GM12878 (cell line): ENCODE measurements at regions not wholly inside any gene's neighbourhood (a gene's known extent, or its start where the extent isn't known, plus 50 kb on each side); places are given as distances from the start of the nearest gene placed in this dataset.
"Not testable (repeated sequence)": the region's sequence is repeated elsewhere in the genome, so short reads cannot be mapped to it uniquely, and the experiment has no call there.

ENCODE experiments used
- DPF2 ChIP-seq: fragments of 450-650 bp; IDR thresholded peaks from 2 replicates; pipeline ENCODE4 v1.6.1; 2017; ENCODE audit warnings: mild to moderate bottlenecking
- MTA2 ChIP-seq: fragments of 450-650 bp; IDR thresholded peaks from 2 replicates; pipeline ENCODE4 v1.6.1; 2016; ENCODE audit warnings: low read depth, mild to moderate bottlenecking, moderate library complexity
- NBN ChIP-seq: fragments of 450-650 bp; IDR thresholded peaks from 2 replicates; pipeline ENCODE4 v1.6.1; 2016
- PML ChIP-seq: IDR thresholded peaks from 2 replicates; pipeline ENCODE4 v1.6.1; 2012; ENCODE audit warnings: low read length, inconsistent platforms
- POLR2A ChIP-seq: IDR thresholded peaks from 2 replicates; pipeline ENCODE4 v1.6.1; 2011; ENCODE audit warnings: low read depth, mild to moderate bottlenecking, low read length
- POLR2AphosphoS5 ChIP-seq: IDR thresholded peaks from 2 replicates; pipeline ENCODE4 v1.6.1; 2011; ENCODE audit warnings: mild to moderate bottlenecking, low read length, inconsistent platforms
- RCOR1 ChIP-seq: conservative IDR thresholded peaks from 2 replicates; pipeline ENCODE4 v1.6.1; 2012; ENCODE audit warnings: low read depth, low read length, improper control_type of control experiment
- TAF1 ChIP-seq: IDR thresholded peaks from 2 replicates; pipeline ENCODE4 v1.6.1; 2011; ENCODE audit warnings: mild to moderate bottlenecking, low read depth, low read length, borderline replicate concordance
- TF ChIP-seq, protein P1 (sequence below), 3 experiments: IDR thresholded peaks in 2 of 3; conservative IDR thresholded peaks in 1 of 3; 2 replicates each; pipeline ENCODE4 v1.5.1; 2011; ENCODE audit warnings: low read depth in 3 of 3, low read length in 3 of 3, mild to moderate bottlenecking in 3 of 3, control low read depth in 2 of 3, moderate library complexity in 2 of 3, inconsistent platforms in 1 of 3, mixed read lengths in 1 of 3; ENCODE audit not compliant: control insufficient read depth in 2 of 3, insufficient read depth in 1 of 3; ENCODE audit errors: extremely low read depth in 1 of 3
- TF ChIP-seq, protein P2 (sequence below): fragments of 450-650 bp; formaldehyde crosslinking; IDR thresholded peaks from 2 replicates; pipeline ENCODE4 v1.5.0; 2022; ENCODE audit warnings: mild to moderate bottlenecking, missing genetic modification characterization
- TF ChIP-seq, protein P3 (sequence below): IDR thresholded peaks from 2 replicates; pipeline ENCODE4 v1.6.1; 2012; ENCODE audit warnings: low read depth, low read length, improper control_type of control experiment

DNA sequence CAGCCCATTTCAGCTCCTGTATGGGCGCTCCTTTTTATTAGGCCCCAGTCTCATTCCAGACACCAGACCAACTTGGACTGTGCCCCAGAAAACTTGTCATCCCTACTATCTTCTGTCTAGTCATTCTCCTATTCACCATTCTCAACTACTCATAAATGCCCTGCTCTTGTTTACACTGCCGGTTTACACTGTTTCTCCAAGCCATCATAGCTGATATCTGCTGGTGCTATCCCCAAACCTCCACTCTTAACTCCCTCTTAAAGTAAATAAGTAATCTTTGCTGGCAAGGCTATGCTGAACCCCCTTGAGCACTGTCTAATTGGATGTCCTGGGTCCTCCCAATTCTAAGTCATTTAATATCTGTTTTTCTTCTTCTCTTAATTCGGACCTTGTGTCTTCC is 91.7 kb upstream of the ATF7IP2 start:
- TF ChIP-seq PML, MTA2, DPF2, NBN, TAF1, POLR2A, POLR2AphosphoS5, RCOR1: not testable (repeated sequence)
- TF ChIP-seq, protein P1, sequence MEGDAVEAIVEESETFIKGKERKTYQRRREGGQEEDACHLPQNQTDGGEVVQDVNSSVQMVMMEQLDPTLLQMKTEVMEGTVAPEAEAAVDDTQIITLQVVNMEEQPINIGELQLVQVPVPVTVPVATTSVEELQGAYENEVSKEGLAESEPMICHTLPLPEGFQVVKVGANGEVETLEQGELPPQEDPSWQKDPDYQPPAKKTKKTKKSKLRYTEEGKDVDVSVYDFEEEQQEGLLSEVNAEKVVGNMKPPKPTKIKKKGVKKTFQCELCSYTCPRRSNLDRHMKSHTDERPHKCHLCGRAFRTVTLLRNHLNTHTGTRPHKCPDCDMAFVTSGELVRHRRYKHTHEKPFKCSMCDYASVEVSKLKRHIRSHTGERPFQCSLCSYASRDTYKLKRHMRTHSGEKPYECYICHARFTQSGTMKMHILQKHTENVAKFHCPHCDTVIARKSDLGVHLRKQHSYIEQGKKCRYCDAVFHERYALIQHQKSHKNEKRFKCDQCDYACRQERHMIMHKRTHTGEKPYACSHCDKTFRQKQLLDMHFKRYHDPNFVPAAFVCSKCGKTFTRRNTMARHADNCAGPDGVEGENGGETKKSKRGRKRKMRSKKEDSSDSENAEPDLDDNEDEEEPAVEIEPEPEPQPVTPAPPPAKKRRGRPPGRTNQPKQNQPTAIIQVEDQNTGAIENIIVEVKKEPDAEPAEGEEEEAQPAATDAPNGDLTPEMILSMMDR (IDR thresholded peaks at IDR 0.05 in 2 of 3, conservative IDR thresholded peaks at IDR 0.05 in 1 of 3; ENCODE audit: control insufficient read depth in 2 of 3, extremely low read depth in 1 of 3, insufficient read depth in 1 of 3, low read depth in 3 of 3, low read length in 3 of 3), result not testable (repeated sequence)
- TF ChIP-seq, protein P2, sequence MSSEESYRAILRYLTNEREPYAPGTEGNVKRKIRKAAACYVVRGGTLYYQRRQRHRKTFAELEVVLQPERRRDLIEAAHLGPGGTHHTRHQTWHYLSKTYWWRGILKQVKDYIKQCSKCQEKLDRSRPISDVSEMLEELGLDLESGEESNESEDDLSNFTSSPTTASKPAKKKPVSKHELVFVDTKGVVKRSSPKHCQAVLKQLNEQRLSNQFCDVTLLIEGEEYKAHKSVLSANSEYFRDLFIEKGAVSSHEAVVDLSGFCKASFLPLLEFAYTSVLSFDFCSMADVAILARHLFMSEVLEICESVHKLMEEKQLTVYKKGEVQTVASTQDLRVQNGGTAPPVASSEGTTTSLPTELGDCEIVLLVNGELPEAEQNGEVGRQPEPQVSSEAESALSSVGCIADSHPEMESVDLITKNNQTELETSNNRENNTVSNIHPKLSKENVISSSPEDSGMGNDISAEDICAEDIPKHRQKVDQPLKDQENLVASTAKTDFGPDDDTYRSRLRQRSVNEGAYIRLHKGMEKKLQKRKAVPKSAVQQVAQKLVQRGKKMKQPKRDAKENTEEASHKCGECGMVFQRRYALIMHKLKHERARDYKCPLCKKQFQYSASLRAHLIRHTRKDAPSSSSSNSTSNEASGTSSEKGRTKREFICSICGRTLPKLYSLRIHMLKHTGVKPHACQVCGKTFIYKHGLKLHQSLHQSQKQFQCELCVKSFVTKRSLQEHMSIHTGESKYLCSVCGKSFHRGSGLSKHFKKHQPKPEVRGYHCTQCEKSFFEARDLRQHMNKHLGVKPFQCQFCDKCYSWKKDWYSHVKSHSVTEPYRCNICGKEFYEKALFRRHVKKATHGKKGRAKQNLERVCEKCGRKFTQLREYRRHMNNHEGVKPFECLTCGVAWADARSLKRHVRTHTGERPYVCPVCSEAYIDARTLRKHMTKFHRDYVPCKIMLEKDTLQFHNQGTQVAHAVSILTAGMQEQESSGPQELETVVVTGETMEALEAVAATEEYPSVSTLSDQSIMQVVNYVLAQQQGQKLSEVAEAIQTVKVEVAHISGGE (CRISPR knock-in tag), result not testable (repeated sequence)
- TF ChIP-seq, protein P3, sequence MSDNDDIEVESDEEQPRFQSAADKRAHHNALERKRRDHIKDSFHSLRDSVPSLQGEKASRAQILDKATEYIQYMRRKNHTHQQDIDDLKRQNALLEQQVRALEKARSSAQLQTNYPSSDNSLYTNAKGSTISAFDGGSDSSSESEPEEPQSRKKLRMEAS, result not testable (repeated sequence)
